RPMI7951 (cell line): ENCODE measurements at regions not wholly inside any gene's neighbourhood (a gene's known extent, or its start where the extent isn't known, plus 50 kb on each side); places are given as distances from the start of the nearest gene placed in this dataset.

ENCODE experiments used
- DNase-seq: peaks from one replicate; pipeline ENCODE4 v3.0.0-alpha.2; 2012; ENCODE audit warnings: low read depth

DNA sequence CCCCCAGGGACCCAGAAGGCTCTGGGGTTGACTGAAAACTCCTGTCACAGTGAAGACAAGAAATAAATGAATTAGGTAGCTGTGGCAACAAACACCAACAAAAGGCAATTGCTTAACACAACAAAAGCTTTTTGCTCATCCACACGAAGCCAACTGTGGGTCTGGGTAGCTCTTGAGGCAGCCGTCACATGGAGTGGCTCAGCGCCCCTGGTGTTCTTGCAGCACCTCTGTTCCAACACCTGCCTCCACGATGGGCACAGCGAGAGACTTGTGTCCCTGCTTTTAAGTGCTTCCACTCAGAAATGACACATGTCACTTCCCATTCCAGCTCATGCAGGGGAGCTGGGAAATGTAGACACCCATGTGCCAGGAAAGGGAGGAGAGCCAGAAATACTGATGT is 364.5 kb upstream of the DUSP10 start:
- DNase-seq, result no peak

DNA sequence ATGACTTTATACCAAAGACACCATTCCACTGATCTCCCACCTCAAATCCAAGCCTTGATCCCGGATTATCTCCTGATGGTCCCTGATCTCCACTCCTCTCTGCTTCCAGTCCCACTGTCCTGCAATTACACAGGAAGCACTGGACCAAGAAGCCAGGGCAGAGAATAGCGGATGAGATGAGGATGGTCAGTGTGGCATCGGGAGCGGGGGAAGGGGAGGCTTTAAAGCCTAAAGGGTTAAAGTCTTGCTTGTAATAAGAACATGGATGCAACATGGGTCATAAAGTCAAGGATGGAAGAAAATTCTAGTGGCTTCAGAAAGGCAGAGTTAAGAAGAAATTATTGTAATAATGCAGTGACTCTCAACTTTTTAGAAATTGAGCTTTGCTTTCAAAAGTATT is 364.0 kb upstream of the DUSP10 start:
- no peak for DNase-seq

DNA sequence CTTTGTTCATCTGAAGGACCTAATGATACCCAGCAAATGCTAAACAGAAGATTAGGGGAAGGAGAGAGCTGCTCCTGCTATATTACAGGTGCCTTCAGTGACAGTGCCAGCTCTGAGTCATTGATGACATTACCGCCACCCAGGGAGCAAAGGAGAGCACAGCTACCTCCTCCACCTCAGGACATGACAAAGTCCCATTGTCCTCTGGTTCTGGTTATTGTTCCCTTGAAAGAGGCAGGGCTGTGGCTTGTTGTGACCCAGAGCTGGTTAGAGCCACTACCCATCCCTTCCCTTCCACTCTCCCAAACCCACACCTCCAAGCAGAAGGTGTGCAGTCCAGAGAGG is 363.5 kb upstream of the DUSP10 start:
- DNase-seq, result no peak

DNA sequence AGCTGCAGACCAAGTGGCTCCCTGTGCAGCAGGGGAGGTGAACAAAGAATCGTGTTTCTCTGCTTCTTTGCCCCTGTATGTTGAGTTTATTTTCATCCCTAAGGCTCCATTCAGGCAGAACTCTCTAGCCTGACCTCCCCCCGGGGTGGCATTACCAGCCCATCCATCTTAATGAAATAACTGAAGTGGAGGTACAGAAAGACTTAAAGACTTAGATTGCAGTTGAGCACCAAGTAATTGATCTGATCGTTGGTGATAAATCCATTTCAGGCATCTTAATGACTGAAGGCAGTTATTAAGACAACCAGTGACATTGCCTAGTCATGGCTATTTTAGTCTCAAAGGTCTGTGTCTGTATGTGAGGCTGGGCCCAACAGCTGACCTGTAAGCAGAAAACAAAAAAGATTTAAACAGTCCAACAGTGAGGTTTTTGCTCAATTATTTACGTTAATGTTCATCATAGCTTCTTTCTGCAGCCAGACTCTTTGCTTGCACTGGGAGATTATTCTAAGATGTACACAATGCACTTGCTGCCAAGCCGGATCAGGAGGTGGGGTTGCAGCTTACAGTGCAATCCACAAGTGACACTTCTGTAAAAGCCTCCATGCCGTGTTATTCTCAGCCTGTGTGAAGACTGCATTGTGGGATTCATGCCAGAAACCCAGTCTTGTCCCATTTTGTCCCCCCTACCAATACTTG is 363.0 kb upstream of the DUSP10 start:
- DNase-seq, result no peak

DNA sequence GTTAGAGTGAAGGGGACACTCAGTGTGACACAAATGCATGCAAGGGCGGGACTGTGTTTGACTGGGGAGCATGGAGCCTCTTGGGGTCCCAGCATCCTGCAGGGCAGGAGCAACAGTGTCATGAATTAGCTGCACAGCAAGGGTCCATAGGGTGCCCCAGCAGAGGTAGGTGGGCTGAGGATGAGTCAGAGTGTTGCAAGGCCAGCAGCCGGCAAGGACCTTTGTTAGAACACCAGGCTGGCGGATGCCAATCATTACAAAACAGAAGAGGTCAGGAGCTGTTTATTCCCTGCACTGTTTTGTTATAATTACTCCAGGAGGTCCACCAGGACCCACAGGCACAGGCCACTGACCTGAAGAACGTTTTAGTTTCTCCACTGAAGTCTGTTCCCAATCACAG is 362.2 kb upstream of the DUSP10 start:
- no peak for DNase-seq

DNA sequence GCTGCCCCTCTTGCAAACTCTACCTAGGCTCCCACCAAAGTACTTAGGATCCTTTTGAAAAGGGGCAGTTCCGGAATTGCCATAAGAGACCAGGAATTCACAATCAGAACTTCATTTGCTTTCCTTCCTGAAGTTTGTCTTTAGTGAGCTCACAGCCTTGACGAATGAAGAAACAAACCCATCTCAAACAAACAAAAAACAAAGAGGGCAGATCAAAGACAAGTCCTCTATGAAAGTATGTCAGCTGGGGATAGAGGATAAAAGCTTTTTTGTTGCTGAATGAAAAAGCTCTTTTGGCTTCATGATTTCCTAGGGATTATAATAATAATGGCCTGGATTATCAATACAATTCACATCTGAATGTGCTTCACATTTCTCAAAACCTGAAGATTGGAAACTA is 357.9 kb upstream of the DUSP10 start:
- DNase-seq, result no peak

DNA sequence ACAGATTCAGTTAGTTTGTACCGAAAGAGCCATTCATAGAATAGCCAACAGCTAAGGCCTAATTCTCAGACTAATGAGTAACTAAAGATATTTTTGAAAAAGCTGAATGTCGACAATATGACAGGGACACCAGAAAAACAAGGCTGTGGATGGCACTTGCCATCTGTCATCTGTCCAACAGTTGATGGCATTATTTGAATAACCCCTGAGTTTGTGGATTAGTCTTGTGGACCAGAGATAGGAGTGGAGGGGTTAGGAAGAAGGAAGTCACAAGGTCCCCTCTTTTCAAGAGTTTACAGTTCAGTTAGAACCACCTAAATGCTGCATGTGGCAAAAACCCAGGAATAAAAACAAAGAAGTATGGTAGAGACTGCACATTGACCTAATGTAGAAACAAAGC is 356.5 kb upstream of the DUSP10 start:
- DNase-seq, result no peak

DNA sequence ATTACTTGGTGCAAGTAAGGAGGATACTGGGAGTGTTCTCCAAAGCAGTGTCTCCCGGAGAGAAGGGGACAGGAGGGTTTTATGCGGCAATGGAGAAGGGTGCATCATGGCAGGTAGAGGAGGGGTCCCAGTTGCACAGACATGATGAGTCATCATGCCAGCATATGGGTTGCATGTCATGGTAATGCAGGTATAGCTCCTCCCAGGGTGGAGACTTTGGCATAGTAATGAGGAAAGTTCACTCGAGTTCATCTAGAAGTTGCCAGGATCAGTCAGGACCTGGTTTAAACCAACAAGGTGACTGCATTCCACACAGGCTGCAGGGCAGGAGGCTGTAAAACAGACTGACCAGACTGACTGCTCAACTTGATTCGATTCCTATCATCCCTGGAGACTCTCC is 355.7 kb upstream of the DUSP10 start:
- DNase-seq, result no peak

DNA sequence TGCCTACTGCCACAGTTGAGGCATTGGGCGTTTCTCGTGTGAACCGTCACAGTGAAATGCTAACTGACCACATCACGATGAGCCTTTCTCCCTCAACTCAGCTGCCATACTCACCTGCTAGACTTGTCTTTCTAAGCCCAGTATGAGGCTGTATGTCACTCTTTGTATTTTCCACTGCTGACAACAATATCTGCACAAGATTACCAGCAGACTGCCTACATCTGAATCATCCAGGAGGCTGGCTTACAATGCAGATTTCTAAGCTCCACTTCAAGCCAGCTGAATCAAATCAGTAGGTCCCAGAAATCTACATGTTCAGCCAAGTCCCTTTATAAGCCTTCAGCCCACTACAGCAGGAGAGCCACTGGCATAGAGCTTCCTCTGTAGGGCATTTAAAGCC is 355.0 kb upstream of the DUSP10 start:
- no peak for DNase-seq

DNA sequence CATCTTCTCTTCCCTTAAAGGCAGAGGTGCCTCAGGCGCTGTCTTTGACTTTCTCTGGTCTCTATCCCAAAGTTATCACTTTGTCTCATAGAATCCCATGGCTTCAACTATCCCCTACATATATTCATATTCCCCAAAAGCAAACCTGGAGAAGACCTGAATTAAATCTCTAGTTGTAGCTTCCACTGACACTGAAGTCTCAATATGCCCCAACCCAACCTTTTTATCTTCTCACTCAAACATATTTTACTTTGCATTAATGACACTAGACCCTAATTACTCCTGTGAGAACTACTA is 354.5 kb upstream of the DUSP10 start:
- no peak for DNase-seq

DNA sequence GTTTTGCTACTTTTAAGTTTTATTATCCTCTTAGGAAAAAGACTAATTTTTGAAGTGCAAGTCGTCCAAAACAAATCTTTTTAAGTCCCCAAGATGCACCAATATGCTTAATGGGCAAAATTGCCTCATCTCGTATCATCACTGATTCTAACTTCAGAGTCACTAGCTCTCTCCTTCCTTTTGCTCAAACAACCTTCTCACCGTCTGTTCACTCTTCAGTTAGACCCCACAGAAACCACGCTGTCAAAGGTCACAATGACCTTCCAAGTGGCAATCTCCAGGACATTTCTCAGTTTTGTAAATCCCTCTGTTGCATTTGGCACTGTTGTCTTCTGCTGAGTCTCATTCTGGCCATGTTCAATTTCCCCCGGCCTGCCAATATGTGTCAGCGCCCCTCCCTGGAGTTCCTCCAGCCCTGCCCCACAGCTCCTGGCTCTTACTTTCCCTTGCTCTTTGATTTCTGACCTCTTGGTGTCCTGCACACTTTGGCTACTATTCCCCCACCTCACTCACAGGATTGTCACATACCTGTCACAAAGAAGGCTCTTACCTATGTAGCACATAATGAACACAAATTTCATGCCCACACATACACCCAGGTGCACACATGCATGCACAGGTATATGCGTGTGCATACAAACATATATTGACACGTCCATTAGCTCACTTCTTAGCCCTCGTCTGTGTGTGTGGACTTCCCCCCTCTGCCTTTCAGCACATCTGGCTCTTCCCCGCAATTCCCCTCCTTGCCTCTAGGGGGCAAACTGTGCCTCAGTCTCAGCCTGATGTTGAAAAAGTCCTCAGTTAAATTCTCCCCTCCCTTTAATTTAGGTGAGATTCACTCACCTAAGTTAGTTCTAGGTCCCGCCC is 354.0 kb upstream of the DUSP10 start:
- DNase-seq, result peak; percentile 15

DNA sequence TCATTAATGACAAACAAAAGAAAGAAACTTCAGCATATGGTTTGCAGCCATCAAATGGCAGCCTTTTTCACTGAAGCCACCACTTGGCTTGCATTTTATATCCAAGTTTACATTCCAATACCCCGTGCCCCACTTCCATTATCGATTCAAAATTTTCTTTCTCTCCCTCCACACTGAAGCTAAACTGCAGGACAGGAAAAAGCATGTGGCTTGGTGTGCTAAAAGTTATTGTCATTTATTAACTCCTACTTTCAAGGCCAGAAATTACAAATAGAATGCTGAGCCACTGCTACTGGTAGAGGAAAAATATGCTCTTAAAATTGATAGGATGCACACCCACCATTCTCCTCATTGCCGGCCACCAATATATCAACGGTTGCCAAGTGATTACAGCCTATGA is 351.6 kb upstream of the DUSP10 start:
- no peak for DNase-seq

DNA sequence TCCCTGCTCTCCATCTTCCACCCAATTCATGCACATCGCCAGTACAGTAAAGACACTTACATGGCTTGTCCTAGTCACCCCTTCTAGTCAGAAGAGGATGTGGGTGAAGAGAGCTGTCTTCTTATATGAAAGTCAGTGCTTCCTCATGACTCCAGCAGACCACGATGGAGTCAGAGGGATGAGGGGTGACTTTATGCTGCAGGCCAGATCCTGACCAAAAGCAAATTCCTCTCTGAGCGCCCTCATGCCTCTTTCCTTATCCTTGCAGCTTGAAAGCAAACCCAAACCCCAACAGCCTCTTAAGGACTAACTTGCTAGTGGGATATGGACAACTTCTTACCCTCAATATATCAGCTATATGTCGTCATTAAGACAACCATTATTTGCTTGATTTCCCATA is 348.2 kb upstream of the DUSP10 start:
- no peak for DNase-seq

DNA sequence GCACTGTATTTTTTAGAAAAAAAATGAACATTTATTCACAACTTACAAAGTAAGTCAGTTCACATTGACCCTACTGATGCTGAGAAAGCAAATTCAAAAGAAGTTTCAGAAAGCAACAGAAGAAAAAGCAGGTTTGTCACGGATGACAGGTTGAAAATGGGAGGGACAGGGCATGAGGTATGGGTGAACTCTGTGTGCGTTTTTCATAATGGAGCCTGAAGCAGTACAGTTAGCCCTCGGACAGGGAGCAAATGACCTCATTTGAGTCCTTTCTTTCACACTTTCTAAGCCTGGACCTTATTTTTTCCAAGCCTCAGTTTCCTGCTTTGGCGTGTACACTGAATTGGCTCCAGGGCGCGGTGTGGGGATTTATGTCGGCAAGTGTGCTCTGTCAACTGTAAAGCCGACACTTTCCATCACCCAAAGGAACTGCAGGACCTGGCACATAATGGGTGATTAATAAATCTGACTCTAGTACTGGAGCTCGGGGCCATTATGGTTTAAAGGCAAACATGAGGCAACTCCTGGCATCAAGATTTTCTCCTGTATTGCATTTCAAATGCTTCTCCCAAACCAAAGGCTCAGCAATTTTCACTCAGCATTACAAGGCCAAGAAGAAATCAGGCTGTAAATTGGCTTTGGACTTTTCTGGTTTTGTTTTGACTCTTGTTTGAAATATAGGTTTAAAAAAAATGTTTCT is 345.5 kb upstream of the DUSP10 start:
- no peak for DNase-seq

DNA sequence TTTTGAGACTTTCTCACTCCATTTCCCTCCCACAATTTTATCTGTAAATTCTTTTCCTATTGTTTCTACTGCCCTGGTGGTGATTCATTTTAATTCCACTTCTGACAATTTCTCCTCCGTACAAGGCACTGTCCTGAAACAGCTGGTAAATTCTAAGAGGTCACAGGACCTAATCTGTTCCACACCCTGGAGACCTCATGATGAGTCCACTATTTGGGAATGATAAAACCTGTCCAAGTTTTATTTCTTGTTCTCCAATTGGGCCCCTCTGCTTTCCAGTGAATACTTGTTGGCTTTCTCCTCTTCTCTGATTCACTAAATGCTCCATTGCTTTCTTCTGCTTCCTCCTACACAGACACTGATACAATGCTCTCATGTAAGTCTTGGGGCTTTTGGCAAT is 343.1 kb upstream of the DUSP10 start:
- DNase-seq, result peak; percentile 55

DNA sequence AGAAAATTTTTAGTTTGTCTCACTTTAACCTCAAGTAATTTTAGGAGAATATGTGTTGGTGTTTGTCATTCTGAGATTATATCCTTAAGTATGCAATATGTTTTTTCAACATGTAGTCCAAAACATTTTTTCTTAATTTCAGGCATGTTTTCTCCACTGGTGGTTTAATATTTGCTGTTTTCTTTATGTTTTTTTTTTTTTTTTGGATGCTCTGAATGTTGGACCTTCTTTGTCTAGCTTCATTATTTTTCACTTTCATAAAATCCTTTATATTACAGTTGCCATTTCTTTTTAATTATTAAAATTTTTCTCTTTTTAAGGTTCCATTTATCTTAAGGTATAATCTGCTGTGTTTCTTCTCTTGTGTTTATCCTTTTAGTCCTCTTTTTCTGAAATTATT is 342.2 kb upstream of the DUSP10 start:
- no peak for DNase-seq

DNA sequence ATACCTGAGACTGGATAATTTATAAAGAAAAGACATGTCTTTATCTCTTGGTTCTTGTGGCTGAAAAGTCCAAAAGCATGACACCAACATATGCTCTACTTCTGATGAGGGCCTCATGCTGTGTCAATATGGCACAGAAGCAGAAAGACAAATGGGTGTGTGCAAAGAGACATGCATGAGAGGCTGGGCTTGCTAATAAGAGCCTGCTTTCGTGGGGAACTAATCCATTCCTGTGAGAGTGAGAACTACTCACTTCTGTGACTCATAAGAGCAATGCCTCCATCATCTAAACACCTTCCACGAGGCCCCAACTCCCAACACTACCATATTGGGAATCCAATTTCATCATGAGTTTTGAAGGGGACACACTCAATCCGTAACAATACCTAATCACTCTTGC is 340.0 kb upstream of the DUSP10 start:
- peak; percentile 34 for DNase-seq

DNA sequence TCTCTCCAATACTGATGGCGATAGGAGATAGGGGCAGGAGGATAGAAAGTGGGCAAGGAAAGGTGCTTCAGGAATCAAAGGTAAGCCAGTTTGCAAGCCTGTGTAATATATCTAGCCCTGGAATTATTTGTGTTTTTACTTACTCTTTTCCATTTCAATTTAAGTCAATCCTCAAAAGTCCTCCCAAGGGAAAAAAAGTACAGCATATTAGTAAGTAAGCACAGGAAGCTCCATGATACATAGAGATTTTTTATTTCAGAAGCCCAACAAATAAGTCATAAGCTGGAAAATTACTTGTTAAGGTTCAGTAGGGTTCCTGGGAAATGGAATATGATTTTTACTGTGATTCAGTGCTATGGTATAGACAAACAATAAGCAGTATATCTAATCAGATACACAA is 337.7 kb upstream of the DUSP10 start:
- no peak for DNase-seq

DNA sequence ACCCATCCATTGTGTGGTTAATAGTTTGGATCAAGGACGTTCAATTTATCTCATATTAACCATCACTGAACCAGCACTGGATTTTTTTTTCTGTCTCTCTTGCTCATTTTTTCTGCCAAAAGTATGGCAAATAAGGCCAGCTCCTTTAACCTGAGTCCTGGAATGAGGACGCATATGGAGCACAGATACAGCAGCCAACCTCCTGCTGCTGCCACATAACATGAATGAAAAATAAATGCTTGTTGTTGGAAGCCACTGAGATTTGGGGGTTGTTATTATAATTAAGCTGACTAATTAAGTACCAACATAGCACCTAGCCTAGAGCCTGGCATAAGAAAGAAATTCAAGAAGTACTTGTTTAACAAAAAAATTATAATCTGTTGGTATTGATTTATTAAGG is 335.3 kb upstream of the DUSP10 start:
- no peak for DNase-seq

DNA sequence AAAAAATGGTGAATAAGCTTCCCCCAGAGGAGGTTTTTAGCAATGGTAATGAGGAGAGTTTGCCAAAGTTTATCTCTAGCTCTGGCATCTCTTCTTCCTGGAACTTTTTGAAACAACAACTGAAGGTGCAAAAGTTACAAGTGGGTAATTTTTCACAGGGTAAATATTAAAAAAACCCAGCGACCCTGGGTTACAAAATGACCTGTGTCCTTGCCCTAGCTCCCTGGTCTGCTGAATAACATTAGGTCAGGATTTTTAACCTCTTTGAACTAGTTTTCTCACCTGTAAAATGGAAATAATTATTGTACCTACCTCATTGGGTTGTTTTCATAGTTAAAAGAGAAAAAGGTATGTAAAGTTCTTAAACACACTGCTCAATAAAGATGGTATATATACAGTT is 332.4 kb upstream of the DUSP10 start:
- no peak for DNase-seq

DNA sequence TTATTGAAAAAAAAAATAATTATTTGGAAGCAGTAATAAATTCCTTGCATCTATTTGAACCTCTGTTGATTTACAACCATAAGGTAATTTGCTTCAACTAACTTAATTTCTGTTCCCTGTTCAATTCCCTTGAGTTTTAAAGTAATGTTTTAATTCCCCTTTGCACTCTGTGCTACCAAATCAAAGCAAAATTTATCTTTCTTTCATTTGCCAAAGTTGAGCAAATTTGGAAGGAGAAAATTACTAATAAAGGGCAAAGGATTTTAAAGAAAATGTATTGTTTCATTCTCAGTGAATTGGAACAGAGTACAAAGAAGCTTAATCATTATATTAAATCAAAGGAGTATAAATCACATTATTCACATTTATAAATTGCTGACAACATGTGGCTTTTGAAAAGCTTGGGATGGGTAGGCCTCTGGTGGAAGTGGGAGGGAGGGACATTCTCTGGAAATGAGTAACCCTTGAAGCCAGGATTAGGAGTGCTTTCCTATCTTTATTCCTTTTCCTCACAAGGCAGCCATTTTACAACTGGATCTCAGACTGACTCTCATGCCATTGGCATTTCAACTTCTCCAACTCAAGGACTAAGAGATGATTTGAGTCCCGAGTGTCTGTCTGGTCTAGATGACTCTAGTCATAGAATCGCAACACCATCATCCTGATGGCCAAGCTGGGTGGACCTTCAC is 331.6 kb upstream of the DUSP10 start:
- DNase-seq, result peak; percentile 74

DNA sequence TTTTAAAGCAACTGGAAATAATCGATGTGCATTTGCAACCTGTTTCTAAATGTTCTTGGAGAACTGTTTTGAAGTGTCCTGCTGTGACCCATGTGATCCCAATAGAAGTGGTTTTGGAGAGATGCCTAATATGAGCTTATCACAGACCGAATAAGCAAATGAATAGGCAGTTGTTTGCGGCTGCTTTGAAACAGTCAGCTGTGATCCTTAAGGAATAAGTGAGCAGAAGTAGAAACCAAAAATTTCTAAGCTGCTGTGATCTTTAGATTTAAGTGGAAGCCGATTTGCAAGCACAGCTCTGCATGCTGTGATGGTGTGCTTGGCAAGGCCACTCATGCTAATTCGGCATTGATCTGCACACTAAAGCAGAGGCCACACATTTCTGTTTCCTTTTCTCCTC is 329.5 kb upstream of the DUSP10 start:
- peak; percentile 60 for DNase-seq

DNA sequence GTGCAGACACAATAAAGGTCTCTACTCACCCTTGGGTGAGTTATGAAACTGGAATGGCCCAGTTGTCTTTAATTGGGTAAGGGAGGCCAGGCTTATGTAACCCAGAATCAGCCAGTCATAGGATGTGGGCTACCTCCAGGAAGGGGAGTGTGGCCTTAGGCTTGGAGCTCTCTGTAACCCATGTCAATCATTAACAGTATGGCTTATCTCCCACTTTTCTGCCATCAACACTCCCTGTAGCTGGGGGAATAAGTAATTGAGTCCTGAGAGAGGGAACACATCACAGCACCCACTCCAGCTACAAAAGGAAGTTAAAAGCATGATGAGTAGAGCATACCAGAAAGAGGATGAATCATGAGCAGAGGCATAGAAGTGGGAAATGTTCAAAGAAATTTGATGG is 327.0 kb upstream of the DUSP10 start:
- DNase-seq, result peak; percentile 49
